Stimulated activated CD4-positive, alpha-beta T cell treated with anti-CD3 and anti-CD28 coated beads, Interleukin-2, amount 100 ng/mL, for 4 hours (primary cell): ENCODE measurements at regions not wholly inside any gene's neighbourhood (a gene's known extent, or its start where the extent isn't known, plus 50 kb on each side); places are given as distances from the start of the nearest gene placed in this dataset.

ENCODE experiments used
- DNase-seq: peaks from one replicate; pipeline ENCODE4 v3.0.0-alpha.2; 2020; ENCODE audit warnings: low read depth

DNA sequence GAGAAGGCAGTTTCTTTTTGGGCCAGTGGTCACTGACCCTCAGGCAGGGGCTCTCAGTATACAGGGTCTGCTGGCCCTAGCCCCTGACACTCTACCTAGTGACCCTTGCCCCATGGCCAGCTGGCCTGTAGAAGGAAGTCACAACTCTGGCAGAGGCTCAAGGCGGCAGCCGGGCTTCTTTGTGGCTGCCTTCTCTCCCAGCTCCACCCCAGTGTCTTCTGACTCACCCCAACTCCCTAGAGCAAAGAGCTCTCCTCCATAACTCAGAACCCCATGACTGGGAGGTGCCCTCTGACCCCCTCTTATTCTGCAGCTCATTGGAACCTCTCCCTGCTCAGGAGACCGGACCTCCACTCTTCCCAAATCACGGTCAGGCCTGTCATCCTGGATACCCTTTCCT is 358.2 kb downstream of the FGFR2 start:
- no peak for DNase-seq

GRCh38 chr10:121240556-121240955 is 357.7 kb downstream of the FGFR2 start:
- no peak for DNase-seq

GRCh38 chr10:121241337-121241736 is 356.9 kb downstream of the FGFR2 start:
- no peak for DNase-seq

GRCh38 chr10:121242741-121243608 is 355.3 kb downstream of the FGFR2 start:
- no peak for DNase-seq

GRCh38 chr10:121243609-121244241 is 354.5 kb downstream of the FGFR2 start:
- no peak for DNase-seq

GRCh38 chr10:121244818-121245217 is 353.4 kb downstream of the FGFR2 start:
- no peak for DNase-seq

DNA sequence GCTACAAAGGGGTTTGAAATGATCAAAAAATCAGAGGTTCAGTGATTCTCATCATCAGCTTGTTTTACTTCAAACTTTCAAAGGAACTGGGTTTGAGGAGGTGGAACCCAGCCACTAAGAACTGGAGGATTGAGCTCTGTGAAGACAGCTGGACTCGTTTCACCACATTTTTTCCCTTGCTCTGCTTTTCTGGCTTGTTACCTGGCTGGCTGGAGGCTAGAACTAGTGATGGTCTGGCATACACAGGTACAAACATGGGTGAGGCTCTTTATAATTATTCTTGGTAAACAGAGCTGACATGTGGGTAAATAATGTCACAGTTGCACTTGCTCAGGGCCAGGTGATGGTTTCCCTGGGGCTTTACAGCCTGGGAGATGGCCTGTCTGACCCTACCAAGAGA is 352.5 kb downstream of the FGFR2 start:
- no peak for DNase-seq

- DNase-seq, result no peak
Measured at GRCh38 chr10:121248266-121248665, 350.0 kb downstream of the FGFR2 start.

DNA sequence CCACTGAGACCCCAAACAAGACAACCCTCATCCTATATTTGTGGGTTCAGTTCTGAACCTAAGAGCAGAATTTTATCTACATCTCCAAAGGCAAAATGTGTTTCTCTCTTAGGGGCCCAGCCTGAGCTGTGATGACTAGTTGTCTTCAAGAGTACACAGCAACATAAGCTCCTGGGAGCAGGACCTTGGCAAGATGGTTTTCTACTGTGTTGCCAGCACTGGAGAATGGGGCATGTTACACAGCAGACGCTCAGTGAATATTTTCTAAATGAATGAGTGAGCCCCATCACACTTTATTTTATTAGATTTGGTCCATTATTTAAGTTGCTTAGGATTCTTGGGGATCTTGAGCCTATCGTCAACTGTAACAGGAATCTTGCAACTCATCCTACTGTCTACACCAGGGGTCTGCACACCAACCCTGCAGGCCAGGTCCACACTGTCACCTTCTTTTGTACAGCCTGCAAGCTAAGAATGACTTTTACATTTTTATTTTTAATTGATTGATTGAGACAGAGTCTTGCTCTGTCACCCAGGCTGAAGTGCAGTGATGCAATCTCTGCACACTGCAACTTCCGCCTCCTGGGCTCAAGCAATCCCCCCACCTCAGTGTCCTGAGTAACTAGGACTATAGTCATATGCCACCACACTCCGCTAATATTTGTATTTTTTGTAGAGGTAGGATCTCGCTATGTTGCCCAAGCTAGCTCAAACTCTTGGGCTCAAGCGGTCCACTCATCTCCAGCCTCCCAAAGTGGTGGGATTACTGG is 347.1 kb downstream of the FGFR2 start:
- DNase-seq, result no peak

GRCh38 chr10:121252756-121253155 is 345.5 kb downstream of the FGFR2 start:
- no peak for DNase-seq

- DNase-seq, result no peak
Measured at GRCh38 chr10:121260377-121260776, 337.9 kb downstream of the FGFR2 start.

DNA sequence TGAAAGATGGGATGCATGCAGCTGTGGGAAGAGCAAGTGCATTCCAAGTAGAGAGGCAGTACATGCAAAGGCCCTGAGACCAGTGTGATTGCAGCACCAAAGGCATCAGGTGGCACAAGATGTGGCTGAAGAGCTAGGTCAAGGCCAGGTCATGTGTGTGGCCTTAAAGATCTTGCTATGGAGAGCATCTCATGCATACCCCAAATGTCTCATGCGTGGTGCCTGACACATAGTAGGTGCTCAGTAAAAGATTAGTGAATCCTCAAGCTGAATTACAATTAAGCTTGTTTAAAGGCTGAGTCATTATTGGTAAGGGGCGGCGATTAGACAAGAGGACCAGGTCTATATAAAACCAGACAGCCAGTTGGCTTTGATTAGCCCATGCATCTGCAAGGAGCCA is 336.6 kb downstream of the FGFR2 start:
- DNase-seq, result no peak

DNA sequence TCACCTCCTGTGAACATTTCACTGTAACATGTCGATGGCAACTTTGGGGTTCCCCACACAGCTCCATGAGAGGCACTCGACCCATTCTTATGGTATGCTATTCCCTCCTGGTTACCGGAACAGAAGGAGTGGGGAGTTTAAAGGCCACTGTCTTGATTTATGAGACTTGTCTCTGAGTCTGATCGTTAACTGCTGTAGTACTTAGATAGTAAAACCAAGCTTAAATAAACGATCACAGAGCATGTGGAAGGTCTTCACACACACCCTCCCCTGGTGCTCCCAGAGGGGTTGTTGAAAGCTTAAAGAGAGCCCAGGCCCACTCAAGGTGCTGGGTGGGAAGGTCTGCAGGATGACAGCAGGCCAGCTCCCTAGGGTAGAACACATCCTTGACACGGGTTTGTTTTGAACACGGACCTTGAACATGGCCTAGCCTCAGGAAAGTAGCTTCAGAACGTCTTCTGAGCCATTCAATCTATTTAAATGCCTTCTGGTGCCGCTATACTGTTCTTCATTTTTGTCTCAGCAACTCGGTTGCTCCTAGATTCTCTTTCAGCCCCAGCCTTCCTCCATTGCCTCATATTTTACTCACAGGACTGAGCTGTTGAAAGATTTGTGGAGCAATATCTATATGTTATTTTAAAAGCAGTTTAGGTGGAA is 335.3 kb downstream of the FGFR2 start:
- DNase-seq, result no peak

- no peak for DNase-seq
Measured at GRCh38 chr10:121263431-121263783, 334.8 kb downstream of the FGFR2 start.

- DNase-seq, result no peak
Measured at GRCh38 chr10:121265360-121266123, 332.7 kb downstream of the FGFR2 start.

GRCh38 chr10:121266370-121266769 is 331.9 kb downstream of the FGFR2 start:
- no peak for DNase-seq

DNA sequence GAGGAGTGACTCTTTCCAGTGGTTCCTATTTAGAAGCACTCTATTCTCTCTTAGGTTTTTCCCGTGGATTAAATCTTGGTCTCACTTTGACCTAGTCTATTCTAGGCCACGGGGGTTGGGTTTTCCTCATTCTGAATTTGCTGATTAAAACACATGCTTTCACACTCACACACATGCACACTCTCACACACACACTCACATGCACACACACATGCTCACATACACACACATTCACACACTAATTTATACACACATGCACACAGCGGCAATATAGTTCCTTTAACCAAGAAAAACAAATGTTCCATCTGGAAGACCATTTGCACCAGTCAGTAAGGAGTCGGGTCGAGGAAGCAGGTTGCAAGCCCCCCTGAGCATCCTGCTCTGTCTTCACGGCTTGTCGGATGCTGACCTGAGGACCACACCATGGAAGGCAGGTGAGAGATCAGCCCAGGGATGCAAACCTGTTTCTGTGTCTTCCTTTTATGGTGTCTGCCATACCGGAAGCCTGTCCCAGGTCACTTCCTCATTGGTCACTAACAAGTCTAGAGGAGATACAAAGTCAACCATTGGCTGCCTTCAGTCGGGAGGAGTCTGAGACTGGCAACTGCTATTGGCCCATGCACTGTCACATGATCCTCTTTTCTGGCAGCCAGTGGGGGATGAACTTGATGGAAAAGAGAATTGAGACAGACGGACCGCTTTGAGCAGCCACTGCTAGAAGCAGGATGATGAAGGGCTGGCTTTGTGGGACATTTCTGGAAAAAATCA is 330.8 kb downstream of the FGFR2 start:
- DNase-seq, result no peak

GRCh38 chr10:121268363-121268762 is 329.9 kb downstream of the FGFR2 start:
- DNase-seq, result no peak

GRCh38 chr10:121268863-121269432 is 329.3 kb downstream of the FGFR2 start:
- no peak for DNase-seq

GRCh38 chr10:121270906-121271305 is 327.3 kb downstream of the FGFR2 start:
- DNase-seq, result no peak

DNA sequence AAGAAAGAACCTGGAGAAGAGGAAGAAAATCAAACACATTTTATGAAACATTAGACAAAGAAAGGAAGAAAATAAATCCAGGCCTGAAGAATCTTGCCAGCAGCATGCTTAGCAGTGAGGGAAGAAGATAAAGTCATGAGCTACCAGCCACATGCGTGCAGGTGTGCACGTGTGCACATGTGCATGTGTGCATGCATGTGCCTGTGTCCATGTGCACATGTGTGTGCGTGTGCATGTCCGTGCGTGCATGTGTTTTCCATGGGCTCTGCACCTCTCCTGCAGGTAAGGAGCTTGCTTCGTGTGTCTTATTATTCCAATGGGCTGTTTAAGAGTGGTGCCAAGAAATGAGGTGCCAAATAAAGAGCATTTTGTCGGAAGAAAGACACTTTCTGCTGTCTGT is 322.2 kb downstream of the FGFR2 start:
- no peak for DNase-seq
